ENCODE measurements at regions not wholly inside any gene's neighbourhood (a gene's known extent, or its start where the extent isn't known, plus 50 kb on each side); places are given as distances from the start of the nearest gene placed in this dataset.

- H3K27ac ChIP-seq = no peak overlapping the region
- TF ChIP-seq EZH2 (IDR thresholded peaks at IDR 0.05; ENCODE audit: borderline replicate concordance) (no peak), EZH2phosphoT487 (IDR thresholded peaks at IDR 0.05; ENCODE audit: low read depth, severe bottlenecking, unreplicated experiment) (no peak)
- TF ChIP-seq, protein P1, sequence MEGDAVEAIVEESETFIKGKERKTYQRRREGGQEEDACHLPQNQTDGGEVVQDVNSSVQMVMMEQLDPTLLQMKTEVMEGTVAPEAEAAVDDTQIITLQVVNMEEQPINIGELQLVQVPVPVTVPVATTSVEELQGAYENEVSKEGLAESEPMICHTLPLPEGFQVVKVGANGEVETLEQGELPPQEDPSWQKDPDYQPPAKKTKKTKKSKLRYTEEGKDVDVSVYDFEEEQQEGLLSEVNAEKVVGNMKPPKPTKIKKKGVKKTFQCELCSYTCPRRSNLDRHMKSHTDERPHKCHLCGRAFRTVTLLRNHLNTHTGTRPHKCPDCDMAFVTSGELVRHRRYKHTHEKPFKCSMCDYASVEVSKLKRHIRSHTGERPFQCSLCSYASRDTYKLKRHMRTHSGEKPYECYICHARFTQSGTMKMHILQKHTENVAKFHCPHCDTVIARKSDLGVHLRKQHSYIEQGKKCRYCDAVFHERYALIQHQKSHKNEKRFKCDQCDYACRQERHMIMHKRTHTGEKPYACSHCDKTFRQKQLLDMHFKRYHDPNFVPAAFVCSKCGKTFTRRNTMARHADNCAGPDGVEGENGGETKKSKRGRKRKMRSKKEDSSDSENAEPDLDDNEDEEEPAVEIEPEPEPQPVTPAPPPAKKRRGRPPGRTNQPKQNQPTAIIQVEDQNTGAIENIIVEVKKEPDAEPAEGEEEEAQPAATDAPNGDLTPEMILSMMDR (IDR thresholded peaks at IDR 0.05; ENCODE audit: poor library complexity) = no peak
- no peak for DNase-seq (ENCODE audit: low spot score)
- no peak overlapping the region for H3K4me3 ChIP-seq
- H3K9me2 ChIP-seq (replicated peaks; ENCODE audit: insufficient read depth) = no peaks in the 10 kb centered on the region
- no peaks in the 10 kb centered on the region for H3K79me2 ChIP-seq
- no peaks in the 10 kb centered on the region for H4K20me1 ChIP-seq (ENCODE audit: insufficient read depth, poor library complexity, severe bottlenecking)
- no peaks in the 10 kb centered on the region for H3K9me3 ChIP-seq (ENCODE audit: low read depth)
- H3K27me3 ChIP-seq = no peaks in the 10 kb centered on the region
- H3K36me3 ChIP-seq (replicated peaks; ENCODE audit: insufficient read depth, low read depth) = no peaks in the 10 kb centered on the region
- no peaks in the 10 kb centered on the region for H3K4me1 ChIP-seq (ENCODE audit: insufficient read depth)
- WGBS (ENCODE audit: low lambda C conversion rate, missing lambda C conversion rate) = 65% methylated on average over 4 of the region's 4 CpGs
- H2AFZ ChIP-seq = no peak overlapping the region
- H3K4me2 ChIP-seq = no peak overlapping the region
Measured at GRCh38 chr1:118739501-118739900, 248.6 kb downstream of the TBX15 start.

GRCh38 chr1:118736322-118736721 is 251.8 kb downstream of the TBX15 start:
- H3K27me3 ChIP-seq = no peaks in the 10 kb centered on the region
- H3K4me3 ChIP-seq = no peak overlapping the region
- no peaks in the 10 kb centered on the region for H4K20me1 ChIP-seq (ENCODE audit: insufficient read depth, poor library complexity, severe bottlenecking)
- WGBS (ENCODE audit: low lambda C conversion rate, missing lambda C conversion rate) = 94% methylated on average over 1 of the region's 1 CpG
- TF ChIP-seq, protein P1 (IDR thresholded peaks at IDR 0.05; ENCODE audit: poor library complexity) = no peak
- TF ChIP-seq EZH2phosphoT487 (IDR thresholded peaks at IDR 0.05; ENCODE audit: low read depth, severe bottlenecking, unreplicated experiment) = no peak
- TF ChIP-seq EZH2 (IDR thresholded peaks at IDR 0.05; ENCODE audit: borderline replicate concordance) = no peak
- no peaks in the 10 kb centered on the region for H3K79me2 ChIP-seq
- H2AFZ ChIP-seq = no peak overlapping the region
- H3K4me2 ChIP-seq = no peak overlapping the region
- no peak for DNase-seq (ENCODE audit: low spot score)
- H3K36me3 ChIP-seq (replicated peaks; ENCODE audit: insufficient read depth, low read depth) = no peaks in the 10 kb centered on the region
- no peaks in the 10 kb centered on the region for H3K9me3 ChIP-seq (ENCODE audit: low read depth)
- no peaks in the 10 kb centered on the region for H3K4me1 ChIP-seq (ENCODE audit: insufficient read depth)
- H3K9me2 ChIP-seq (replicated peaks; ENCODE audit: insufficient read depth) = no peaks in the 10 kb centered on the region
- no peak overlapping the region for H3K27ac ChIP-seq

DNA sequence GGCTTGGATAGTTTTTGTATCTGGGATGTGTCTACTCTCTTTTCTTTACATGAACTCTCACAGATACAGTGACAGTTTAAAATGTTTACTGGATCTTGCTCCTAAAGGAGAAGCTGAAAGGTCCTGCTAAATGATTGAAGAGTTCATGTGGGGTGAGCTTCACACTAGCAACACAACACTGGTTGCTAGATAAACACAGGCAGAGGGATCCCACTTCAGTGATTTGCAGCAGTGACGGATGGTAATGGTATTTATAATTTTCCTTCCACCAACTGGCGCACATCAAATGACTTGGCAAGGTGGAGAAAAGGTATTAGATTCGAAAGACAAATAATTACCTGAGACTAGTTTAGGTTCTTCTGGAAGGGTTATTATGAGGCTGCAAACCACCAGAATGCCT is 270.2 kb downstream of the TBX15 start:
- no peaks in the 10 kb centered on the region for H3K9me2 ChIP-seq (replicated peaks; ENCODE audit: insufficient read depth)
- H3K79me2 ChIP-seq = no peaks in the 10 kb centered on the region
- no peaks in the 10 kb centered on the region for H3K27me3 ChIP-seq
- DNase-seq (ENCODE audit: low spot score) = no peak
- TF ChIP-seq EZH2phosphoT487 (IDR thresholded peaks at IDR 0.05; ENCODE audit: low read depth, severe bottlenecking, unreplicated experiment) = no peak
- TF ChIP-seq, protein P1 (IDR thresholded peaks at IDR 0.05; ENCODE audit: poor library complexity) = no peak
- no peak for TF ChIP-seq EZH2 (IDR thresholded peaks at IDR 0.05; ENCODE audit: borderline replicate concordance)
- no peak overlapping the region for H3K4me2 ChIP-seq
- no peaks in the 10 kb centered on the region for H4K20me1 ChIP-seq (ENCODE audit: insufficient read depth, poor library complexity, severe bottlenecking)
- H3K27ac ChIP-seq = no peak overlapping the region
- H3K36me3 ChIP-seq (replicated peaks; ENCODE audit: insufficient read depth, low read depth) = no peaks in the 10 kb centered on the region
- WGBS (ENCODE audit: low lambda C conversion rate, missing lambda C conversion rate) = 90% methylated on average over 3 of the region's 3 CpGs
- H3K4me3 ChIP-seq = no peak overlapping the region
- no peaks in the 10 kb centered on the region for H3K4me1 ChIP-seq (ENCODE audit: insufficient read depth)
- H3K9me3 ChIP-seq (ENCODE audit: low read depth) = no peaks in the 10 kb centered on the region
- H2AFZ ChIP-seq = no peak overlapping the region

DNA sequence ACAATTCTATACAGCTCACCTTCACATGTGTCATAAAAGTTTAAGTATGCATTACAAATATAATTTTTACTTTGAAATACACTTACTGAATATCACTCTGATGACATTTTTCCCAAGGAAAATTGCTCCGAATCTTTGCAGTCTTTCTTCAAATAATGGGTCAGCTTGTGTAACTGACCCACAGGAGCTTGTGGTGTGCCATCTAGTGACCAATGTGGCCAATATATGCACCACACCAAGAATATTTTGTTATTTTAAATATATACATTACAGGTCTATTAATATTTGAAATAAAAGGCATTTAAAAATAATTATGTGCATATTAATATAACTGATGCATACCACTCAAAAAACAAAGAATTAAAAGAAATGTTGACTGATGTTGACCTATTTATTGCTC is 271.4 kb downstream of the TBX15 start:
- no peaks in the 10 kb centered on the region for H4K20me1 ChIP-seq (ENCODE audit: insufficient read depth, poor library complexity, severe bottlenecking)
- TF ChIP-seq, protein P1 (IDR thresholded peaks at IDR 0.05; ENCODE audit: poor library complexity) = peak; percentile 50
- TF ChIP-seq EZH2 (IDR thresholded peaks at IDR 0.05; ENCODE audit: borderline replicate concordance) (no peak), EZH2phosphoT487 (IDR thresholded peaks at IDR 0.05; ENCODE audit: low read depth, severe bottlenecking, unreplicated experiment) (no peak)
- no peak overlapping the region for H2AFZ ChIP-seq
- no peaks in the 10 kb centered on the region for H3K9me3 ChIP-seq (ENCODE audit: low read depth)
- H3K36me3 ChIP-seq (replicated peaks; ENCODE audit: insufficient read depth, low read depth) = no peaks in the 10 kb centered on the region
- H3K27ac ChIP-seq = no peak overlapping the region
- DNase-seq (ENCODE audit: low spot score) = peak; percentile 6
- no peak overlapping the region for H3K4me3 ChIP-seq
- no peaks in the 10 kb centered on the region for H3K4me1 ChIP-seq (ENCODE audit: insufficient read depth)
- 71% methylated on average over 1 of the region's 1 CpG for WGBS (ENCODE audit: low lambda C conversion rate, missing lambda C conversion rate)
- H3K9me2 ChIP-seq (replicated peaks; ENCODE audit: insufficient read depth) = no peaks in the 10 kb centered on the region
- H3K4me2 ChIP-seq = no peak overlapping the region
- no peaks in the 10 kb centered on the region for H3K27me3 ChIP-seq
- no peaks in the 10 kb centered on the region for H3K79me2 ChIP-seq

All from hepatocyte (in vitro differentiated cells).